H1 (cell line): ENCODE measurements at regions not wholly inside any gene's neighbourhood (a gene's known extent, or its start where the extent isn't known, plus 50 kb on each side); places are given as distances from the start of the nearest gene placed in this dataset.

ENCODE experiments used
- CTCF ChIA-PET: fragments of 300-600 bp; sonication (Branson Sonifier 250); formaldehyde crosslinking; loops from one replicate; lab custom pipeline; 2021; ENCODE audit not compliant: partially characterized antibody; lab: Charles Lee
- POLR2A ChIA-PET: fragments of 300-600 bp; sonication (Branson Sonifier 250); formaldehyde crosslinking; loops from one replicate; lab custom pipeline; 2021; ENCODE audit warnings: inconsistent platforms; ENCODE audit not compliant: partially characterized antibody; lab: Charles Lee
- DNase-seq, 2 experiments: peaks; one replicate each; pipeline versions ENCODE4 v3.0.0 to v3.0.0-alpha.2; 2010 to 2022; ENCODE audit warnings: low spot score in 2 of 2, low read depth in 1 of 2, mixed read lengths in 1 of 2
- FAIRE-seq: peaks from 2 replicates; lab custom pipeline; 2011; peaks lifted over from hg19 to GRCh38; lab: Jason Lieb, UNC
- H2AFZ ChIP-seq: 2 replicates; pipeline ENCODE4 v1.8.1; 2012; ENCODE audit warnings: low read length, inconsistent platforms
- H2AK5ac ChIP-seq: 2 replicates; pipeline ENCODE4 v1.6.1; 2013; ENCODE audit warnings: low read depth, low read length
- H2BK120ac ChIP-seq: replicated peaks from 2 replicates; pipeline ENCODE3; 2013; ENCODE audit warnings: low read depth, low read length, inconsistent platforms
- H2BK12ac ChIP-seq: 2 replicates; pipeline ENCODE4 v1.6.1; 2013; ENCODE audit warnings: low read depth, low read length
- H2BK15ac ChIP-seq: 2 replicates; pipeline ENCODE4 v1.6.1; 2013; ENCODE audit warnings: low read length
- H2BK20ac ChIP-seq: 2 replicates; pipeline ENCODE4 v1.6.1; 2013; ENCODE audit warnings: low read length
- H2BK5ac ChIP-seq: 2 replicates; pipeline ENCODE4 v1.6.1; 2013; ENCODE audit warnings: low read depth, low read length
- H3K14ac ChIP-seq: 2 replicates; pipeline ENCODE4 v1.6.1; 2013; ENCODE audit warnings: inconsistent platforms; ENCODE audit not compliant: insufficient read length
- H3K18ac ChIP-seq: 2 replicates; pipeline ENCODE4 v1.6.1; 2013; ENCODE audit warnings: low read length; ENCODE audit errors: extremely low read depth
- H3K23ac ChIP-seq: 2 replicates; pipeline ENCODE4 v1.6.1; 2013; ENCODE audit warnings: inconsistent platforms; ENCODE audit not compliant: insufficient read length
- H3K23me2 ChIP-seq: 2 replicates; pipeline ENCODE4 v1.6.1; 2013; ENCODE audit warnings: low read depth, low read length
- H3K27ac ChIP-seq: 2 replicates; pipeline ENCODE4 v1.6.1; 2011; ENCODE audit warnings: low read depth, low read length, inconsistent platforms
- H3K27me3 ChIP-seq, 4 experiments: replicated peaks in 1 of 4; 1 replicate in 1 of 4; 2 replicates in 3 of 4; pipeline versions ENCODE4 v1.6.1 to v1.8.1; 2011 to 2013; ENCODE audit warnings: low read length in 3 of 4, mild to moderate bottlenecking in 3 of 4, inconsistent platforms in 2 of 4, mixed read lengths in 2 of 4, moderate library complexity in 1 of 4; ENCODE audit not compliant: control insufficient read depth in 3 of 4, insufficient read depth in 3 of 4; ENCODE audit errors: extremely low read depth in 1 of 4
- H3K36me3 ChIP-seq, 4 experiments: 2 replicates each; pipeline versions ENCODE4 v1.6.1 to v1.8.1; 2011 to 2013; ENCODE audit warnings: mild to moderate bottlenecking in 4 of 4, low read length in 3 of 4, moderate library complexity in 2 of 4, control low read depth in 1 of 4, inconsistent platforms in 1 of 4; ENCODE audit not compliant: insufficient read depth in 4 of 4, control insufficient read depth in 2 of 4
- H3K4ac ChIP-seq: replicated peaks from 2 replicates; pipeline ENCODE3; 2013; ENCODE audit warnings: low read length, low read depth, mixed read lengths, inconsistent platforms; ENCODE audit not compliant: insufficient read length
- H3K4me1 ChIP-seq, 4 experiments: replicated peaks in 1 of 4; 1 replicate in 1 of 4; 2 replicates in 3 of 4; pipeline versions ENCODE4 v1.6.1 to v1.8.1; 2011 to 2013; ENCODE audit warnings: low read length in 3 of 4, inconsistent platforms in 2 of 4, mixed read lengths in 1 of 4; ENCODE audit not compliant: insufficient read depth in 4 of 4, control insufficient read depth in 3 of 4
- H3K4me2 ChIP-seq, 2 experiments: 2 replicates each; pipeline versions ENCODE4 v1.6.1 to v1.8.1; 2011 to 2013; ENCODE audit warnings: low read depth in 2 of 2, low read length in 2 of 2, control low read depth in 1 of 2, inconsistent platforms in 1 of 2, mild to moderate bottlenecking in 1 of 2; ENCODE audit not compliant: insufficient read depth in 1 of 2
- H3K4me3 ChIP-seq, 4 experiments: fragments of 200-600, 300-600 bp in 1 of 4; sonication (generic), shearing (Covaris generic), sonication (Bioruptor Twin) in 1 of 4; 2 replicates each; pipeline versions ENCODE4 v1.5.1 to v1.8.1; 2011 to 2016; ENCODE audit warnings: low read length in 4 of 4, low read depth in 3 of 4, control low read depth in 2 of 4, inconsistent platforms in 2 of 4, mild to moderate bottlenecking in 2 of 4, mixed read lengths in 1 of 4, moderate library complexity in 1 of 4; ENCODE audit not compliant: insufficient read depth in 2 of 4; ENCODE audit errors: extremely low read depth in 1 of 4
- H3K56ac ChIP-seq: replicated peaks from 2 replicates; pipeline ENCODE3; 2013; ENCODE audit warnings: low read depth, mild to moderate bottlenecking, mixed read lengths, low read length, inconsistent platforms; ENCODE audit not compliant: insufficient read length
- H3K79me1 ChIP-seq: 2 replicates; pipeline ENCODE4 v1.6.1; 2013; ENCODE audit warnings: low read depth, low read length, control low read depth
- H3K79me2 ChIP-seq, 2 experiments: 2 replicates each; pipeline versions ENCODE4 v1.6.1 to v1.8.1; 2012 to 2013; ENCODE audit warnings: low read length in 2 of 2, mild to moderate bottlenecking in 2 of 2, inconsistent platforms in 1 of 2; ENCODE audit not compliant: insufficient read depth in 2 of 2, control insufficient read depth in 1 of 2
- H3K9ac ChIP-seq, 4 experiments: replicated peaks in 1 of 4; 1 replicate in 1 of 4; 2 replicates in 3 of 4; pipeline versions ENCODE4 v1.6.1 to v1.8.1; 2011 to 2013; ENCODE audit warnings: low read depth in 3 of 4, low read length in 3 of 4, control low read depth in 2 of 4, mild to moderate bottlenecking in 2 of 4, moderate library complexity in 2 of 4, inconsistent platforms in 1 of 4; ENCODE audit errors: extremely low read depth in 1 of 4
- H3K9me3 ChIP-seq, 2 experiments: 2 replicates each; pipeline versions ENCODE4 v1.6.1 to v1.8.1; 2012 to 2013; ENCODE audit warnings: mild to moderate bottlenecking in 2 of 2, moderate library complexity in 2 of 2, control low read depth in 1 of 2, inconsistent platforms in 1 of 2, low read depth in 1 of 2, low read length in 1 of 2, mixed read lengths in 1 of 2; ENCODE audit not compliant: insufficient read depth in 2 of 2
- H4K20me1 ChIP-seq, 2 experiments: replicated peaks in 1 of 2; 2 replicates each; pipeline versions ENCODE3 to v1.8.1; 2011 to 2013; ENCODE audit warnings: inconsistent platforms in 2 of 2, low read length in 2 of 2, mild to moderate bottlenecking in 1 of 2; ENCODE audit not compliant: insufficient read depth in 2 of 2, control insufficient read depth in 1 of 2
- H4K5ac ChIP-seq: 2 replicates; pipeline ENCODE4 v1.6.1; 2013; ENCODE audit warnings: low read length, low read depth, mixed read lengths, inconsistent platforms; ENCODE audit not compliant: insufficient read length
- H4K8ac ChIP-seq: 2 replicates; pipeline ENCODE4 v1.8.0; 2013; ENCODE audit warnings: mild to moderate bottlenecking, moderate library complexity, low read length, inconsistent platforms; ENCODE audit not compliant: insufficient read depth; ENCODE audit errors: extremely low read depth
- H4K91ac ChIP-seq: replicated peaks from 2 replicates; pipeline ENCODE3; 2013; ENCODE audit warnings: low read length, mixed read lengths, inconsistent platforms; ENCODE audit not compliant: insufficient read length
- ATF3 ChIP-seq: IDR thresholded peaks from 2 replicates; pipeline ENCODE4 v1.6.1; 2011; ENCODE audit warnings: low read depth, mild to moderate bottlenecking, low read length; ENCODE audit not compliant: insufficient read depth
- CBX5 ChIP-seq: fragments of 300-800, 300-1000 bp; sonication (generic); IDR thresholded peaks from 2 replicates; pipeline ENCODE4 v1.7.1; 2016; ENCODE audit warnings: antibody characterized with exemption, low read length, low read depth
- EGR1 ChIP-seq: IDR thresholded peaks from 2 replicates; pipeline ENCODE4 v1.6.1; 2011; ENCODE audit warnings: low read depth, low read length, borderline replicate concordance
- GTF2F1 ChIP-seq: IDR thresholded peaks from 2 replicates; pipeline ENCODE4 v1.6.1; 2012; ENCODE audit warnings: low read depth, low read length, improper control_type of control experiment, borderline replicate concordance
- HDAC6 ChIP-seq: IDR thresholded peaks from one replicate; pipeline ENCODE4 v1.7.1; 2012; ENCODE audit warnings: low read depth, mild to moderate bottlenecking, inconsistent platforms, low read length, moderate library complexity
- MAFK ChIP-seq: IDR thresholded peaks from 2 replicates; pipeline ENCODE4 v1.6.1; 2012; ENCODE audit warnings: low read depth, mild to moderate bottlenecking, improper control_type of control experiment, low read length
- NANOG ChIP-seq: IDR thresholded peaks from 2 replicates; pipeline ENCODE4 v1.6.1; 2011; ENCODE audit warnings: low read length, low read depth, mild to moderate bottlenecking, inconsistent platforms; ENCODE audit not compliant: insufficient read depth, poor library complexity, severe bottlenecking
- RFX5 ChIP-seq: IDR thresholded peaks from 2 replicates; pipeline ENCODE4 v1.6.1; 2011; ENCODE audit warnings: low read depth, low read length, improper control_type of control experiment, borderline replicate concordance
- SIRT6 ChIP-seq: IDR thresholded peaks from one replicate; pipeline ENCODE4 v1.7.1; 2012; ENCODE audit warnings: low read length, inconsistent platforms
- TAF1 ChIP-seq: IDR thresholded peaks from 2 replicates; pipeline ENCODE4 v1.6.1; 2011; ENCODE audit warnings: mild to moderate bottlenecking, low read depth, low read length
- TEAD4 ChIP-seq: IDR thresholded peaks from 2 replicates; pipeline ENCODE4 v1.6.1; 2012; ENCODE audit warnings: low read depth, low read length, inconsistent platforms, mixed read lengths
- WGBS, 2 experiments: shearing (Covaris generic) in 1 of 2; methylation state at CpG; one replicate each; pipeline versions ENCODE4 v1.1.6 to v1.1.7; 2013 to 2015; ENCODE audit warnings: low lambda C conversion rate in 2 of 2, mixed read lengths in 2 of 2, inconsistent platforms in 1 of 2, low coverage in 1 of 2, missing lambda C conversion rate in 1 of 2; ENCODE audit not compliant: insufficient replicate concordance in 2 of 2, insufficient coverage in 1 of 2, insufficient read length in 1 of 2; ENCODE audit errors: extremely low coverage in 1 of 2, missing lambda C conversion rate in 1 of 2; 5-methylcytosine and 5-hydroxymethylcytosine counted together

GRCh38 chr2:236394571-236394970, 130.4 kb upstream of the ASB18 start:
- H3K79me2 ChIP-seq, result no peaks in the 10 kb centered on the region
- H2BK120ac ChIP-seq, result no peak overlapping the region
- no peaks in the 10 kb centered on the region for H3K9me3 ChIP-seq
- FAIRE-seq, result no peak
- H4K8ac ChIP-seq, result no peak overlapping the region
- CTCF ChIA-PET, result interaction anchor here (1.0 to 2.8 kb wide), 2 partner anchors 8 to 14 kb away, joined by 3 to 10 read pairs; no protein-coding TSS in a partner anchor
- no peak overlapping the region for H3K4ac ChIP-seq
- no peak overlapping the region for H2AFZ ChIP-seq
- no peak overlapping the region for H2BK15ac ChIP-seq
- no peak overlapping the region for H3K23ac ChIP-seq
- TF ChIP-seq ATF3 (no peak), SIRT6 (no peak), NANOG (no peak), GTF2F1 (no peak), CBX5 (no peak), EGR1 (no peak), MAFK (no peak), HDAC6 (no peak), TEAD4 (no peak), TAF1 (no peak), RFX5 (no peak)
- DNase-seq, result no peak
- H3K79me1 ChIP-seq, result no peaks in the 10 kb centered on the region
- no peak overlapping the region for H3K14ac ChIP-seq
- 93% methylated on average over 7 of the region's 9 CpGs; no CpG with 5 or more reads in 1 of the 2 experiments for WGBS, 2 experiments
- H3K4me3 ChIP-seq, result no peak overlapping the region
- no peak overlapping the region for H3K4me2 ChIP-seq
- H2BK5ac ChIP-seq, result no peak overlapping the region
- H3K27ac ChIP-seq, result no peak overlapping the region
- H2AK5ac ChIP-seq, result no peak overlapping the region
- no peaks in the 10 kb centered on the region for H4K20me1 ChIP-seq
- H3K23me2 ChIP-seq, result no peaks in the 10 kb centered on the region
- no peaks in the 10 kb centered on the region; a peak in 1 of 7 replicates for H3K4me1 ChIP-seq
- H3K56ac ChIP-seq, result no peak overlapping the region
- no peak overlapping the region for H2BK20ac ChIP-seq
- H3K9ac ChIP-seq, result no peak overlapping the region
- no peak overlapping the region for H3K18ac ChIP-seq
- no peak overlapping the region for H4K91ac ChIP-seq
- POLR2A ChIA-PET, result no interaction called here
- no peaks in the 10 kb centered on the region for H3K27me3 ChIP-seq
- no peak overlapping the region for H4K5ac ChIP-seq
- no peaks in the 10 kb centered on the region for H3K36me3 ChIP-seq
- 0 out of 2 replicates have a peak overlapping the region, but pooled peaks have one; percentile 29 for H2BK12ac ChIP-seq
